H9 (cell line): ENCODE measurements at regions not wholly inside any gene's neighbourhood (a gene's known extent, or its start where the extent isn't known, plus 50 kb on each side); places are given as distances from the start of the nearest gene placed in this dataset.

Experiments
- DNase-seq: peaks from one replicate; pipeline ENCODE4 v3.0.0-alpha.2; 2017
- H2AFZ ChIP-seq: one replicate; pipeline ENCODE4 v1.6.1; 2013; ENCODE audit warnings: mild to moderate bottlenecking, low read length, control low read depth, moderate library complexity
- H2AK5ac ChIP-seq: 2 replicates; pipeline ENCODE4 v1.6.1; 2013; ENCODE audit warnings: low read length, control low read depth, mixed read lengths; ENCODE audit not compliant: insufficient read length
- H2BK120ac ChIP-seq: one replicate; pipeline ENCODE4 v1.6.1; 2013; ENCODE audit warnings: low read depth, mild to moderate bottlenecking, low read length, control low read depth, inconsistent platforms; ENCODE audit not compliant: poor library complexity, severe bottlenecking
- H2BK12ac ChIP-seq: 2 replicates; pipeline ENCODE4 v1.6.1; 2013; ENCODE audit warnings: low read length, control low read depth, mixed read lengths, low read depth; ENCODE audit not compliant: insufficient read length
- H2BK15ac ChIP-seq: 2 replicates; pipeline ENCODE4 v1.6.1; 2013; ENCODE audit warnings: low read depth, low read length, control low read depth
- H2BK20ac ChIP-seq: one replicate; pipeline ENCODE4 v1.6.1; 2013; ENCODE audit warnings: low read depth, mild to moderate bottlenecking, low read length, control low read depth, inconsistent platforms; ENCODE audit not compliant: poor library complexity, severe bottlenecking
- H2BK5ac ChIP-seq: 2 replicates; pipeline ENCODE4 v1.6.1; 2013; ENCODE audit warnings: low read length, control low read depth, mixed read lengths; ENCODE audit not compliant: insufficient read length
- H3K14ac ChIP-seq: 2 replicates; pipeline ENCODE4 v1.6.1; 2013; ENCODE audit warnings: low read length, control low read depth; ENCODE audit not compliant: insufficient read depth
- H3K18ac ChIP-seq: 2 replicates; pipeline ENCODE4 v1.6.1; 2013; ENCODE audit warnings: low read depth, mild to moderate bottlenecking, mixed read lengths, low read length, control low read depth; ENCODE audit not compliant: insufficient read length
- H3K23ac ChIP-seq: 2 replicates; pipeline ENCODE4 v1.6.1; 2013; ENCODE audit warnings: low read length, control low read depth, mixed read lengths, low read depth; ENCODE audit not compliant: insufficient read length
- H3K23me2 ChIP-seq: 2 replicates; pipeline ENCODE4 v1.6.1; 2013; ENCODE audit warnings: low read depth, mild to moderate bottlenecking, mixed read lengths, low read length, control low read depth; ENCODE audit not compliant: insufficient read length, poor library complexity, severe bottlenecking
- H3K27ac ChIP-seq: 2 replicates; pipeline ENCODE4 v1.5.1; 2013; ENCODE audit warnings: low read length, control low read depth, mixed read lengths, low read depth; ENCODE audit not compliant: insufficient read length
- H3K27me3 ChIP-seq: 2 replicates; pipeline ENCODE4 v1.6.1; 2013; ENCODE audit warnings: low read length, control low read depth, inconsistent platforms; ENCODE audit not compliant: insufficient read depth
- H3K4ac ChIP-seq: 2 replicates; pipeline ENCODE4 v1.6.1; 2013; ENCODE audit warnings: low read depth, mild to moderate bottlenecking, control low read depth, inconsistent platforms, low read length, moderate library complexity
- H3K4me1 ChIP-seq: 2 replicates; pipeline ENCODE4 v1.6.1; 2013; ENCODE audit warnings: low read length, control low read depth, inconsistent platforms; ENCODE audit not compliant: insufficient read depth
- H3K4me2 ChIP-seq: 2 replicates; pipeline ENCODE4 v1.6.1; 2013; ENCODE audit warnings: low read length, control low read depth, mixed read lengths; ENCODE audit not compliant: insufficient read length, insufficient read depth
- H3K56ac ChIP-seq: 2 replicates; pipeline ENCODE4 v1.6.1; 2013; ENCODE audit warnings: low read depth, mild to moderate bottlenecking, mixed read lengths, low read length, control low read depth; ENCODE audit not compliant: insufficient read length
- H3K79me1 ChIP-seq: 2 replicates; pipeline ENCODE4 v1.6.1; 2013; ENCODE audit warnings: low read depth, mild to moderate bottlenecking, moderate library complexity, low read length, control low read depth, inconsistent platforms; ENCODE audit not compliant: insufficient read depth, poor library complexity, severe bottlenecking
- H3K79me2 ChIP-seq: 2 replicates; pipeline ENCODE4 v1.6.1; 2013; ENCODE audit warnings: low read length, control low read depth, inconsistent platforms; ENCODE audit not compliant: insufficient read depth
- H3K9ac ChIP-seq: 2 replicates; pipeline ENCODE4 v1.6.1; 2013; ENCODE audit warnings: low read length, control low read depth, mixed read lengths; ENCODE audit not compliant: insufficient read length; ENCODE audit errors: extremely low read depth
- H3K9me3 ChIP-seq: one replicate; pipeline ENCODE4 v1.6.1; 2013; ENCODE audit warnings: low read depth, low read length, inconsistent platforms; ENCODE audit not compliant: control insufficient read depth
- H3T11ph ChIP-seq: one replicate; pipeline ENCODE4 v1.6.1; 2013; ENCODE audit warnings: mild to moderate bottlenecking, low read length, control low read depth, inconsistent platforms
- H4K20me1 ChIP-seq: one replicate; pipeline ENCODE4 v1.6.1; 2013; ENCODE audit not compliant: control insufficient read depth, insufficient read length, insufficient read depth
- H4K5ac ChIP-seq: 2 replicates; pipeline ENCODE4 v1.6.1; 2013; ENCODE audit warnings: low read depth, mild to moderate bottlenecking, mixed read lengths, low read length, control low read depth; ENCODE audit not compliant: insufficient read length
- H4K8ac ChIP-seq: replicated peaks from 2 replicates; pipeline ENCODE4 v1.6.1; 2013; ENCODE audit warnings: low read length, control low read depth, mixed read lengths, low read depth; ENCODE audit not compliant: insufficient read length
- H4K91ac ChIP-seq: 2 replicates; pipeline ENCODE4 v1.6.1; 2013; ENCODE audit warnings: low read depth, mild to moderate bottlenecking, moderate library complexity, mixed read lengths, low read length, control low read depth; ENCODE audit not compliant: insufficient read length
- H3K27ac Mint-ChIP-seq, 3 experiments: 2 replicates in 2 of 3; 3 replicates in 1 of 3; pipeline ENCODE4 v1.8.0; 2020 to 2021; ENCODE audit warnings: mixed read lengths in 3 of 3, mild to moderate bottlenecking in 1 of 3, moderate library complexity in 1 of 3
- H3K27me3 Mint-ChIP-seq: 2 replicates; pipeline ENCODE4 v1.8.0; 2021; ENCODE audit warnings: low read depth, mild to moderate bottlenecking, moderate library complexity, mixed read lengths
- H3K36me3 Mint-ChIP-seq, 3 experiments: 2 replicates in 2 of 3; 3 replicates in 1 of 3; pipeline ENCODE4 v1.8.0; 2020 to 2021; ENCODE audit warnings: low read depth in 3 of 3, mixed read lengths in 3 of 3; ENCODE audit not compliant: insufficient read depth in 1 of 3
- H3K4me1 Mint-ChIP-seq, 2 experiments: 2 replicates each; pipeline ENCODE4 v1.8.0; 2020; ENCODE audit warnings: mixed read lengths in 2 of 2
- H3K4me3 Mint-ChIP-seq, 2 experiments: 2 replicates in 1 of 2; 3 replicates in 1 of 2; pipeline ENCODE4 v1.8.0; 2020 to 2021; ENCODE audit warnings: mild to moderate bottlenecking in 2 of 2, mixed read lengths in 2 of 2, moderate library complexity in 1 of 2
- H3K9me3 Mint-ChIP-seq, 2 experiments: 2 replicates in 1 of 2; 3 replicates in 1 of 2; pipeline ENCODE4 v1.8.0; 2020; ENCODE audit warnings: mild to moderate bottlenecking in 2 of 2, mixed read lengths in 2 of 2, moderate library complexity in 1 of 2
- CTCF ChIP-seq: fragments of 200-600 bp; sonication (generic); conservative IDR thresholded peaks from 3 replicates; pipeline ENCODE4 v1.8.0; 2021; ENCODE audit warnings: antibody characterized with exemption, mild to moderate bottlenecking
- WGBS: extraction: QIAGEN DNeasy Blood & Tissue Kit; methylation state at CpG from one replicate; pipeline ENCODE4 v1.1.7; 2013; ENCODE audit warnings: missing lambda C conversion rate, low lambda C conversion rate, mixed read lengths; ENCODE audit not compliant: insufficient read length; ENCODE audit errors: extremely low coverage; 5-methylcytosine and 5-hydroxymethylcytosine counted together

GRCh38 chr10:65762311-65762710 lies 1163.5 kb upstream of the LRRTM3 start:
- no CpG with 5 or more reads among the region's 3 CpGs for WGBS
- Mint-ChIP-seq H3K27ac (no peak overlapping the region), H3K9me3 (no peaks in the 10 kb centered on the region; a peak in 1 of 5 replicates), H3K36me3 (no peaks in the 10 kb centered on the region), H3K4me3 (no peak overlapping the region), H3K27me3 (no peaks in the 10 kb centered on the region), H3K4me1 (no peaks in the 10 kb centered on the region)
- Histone ChIP-seq H3K79me2 (no peaks in the 10 kb centered on the region), H2AK5ac (no peak overlapping the region), H3K18ac (no peak overlapping the region), H3K23ac (no peak overlapping the region), H3K9ac (no peak overlapping the region), H2BK12ac (no peak overlapping the region), H2BK5ac (no peak overlapping the region), H2AFZ (no peak overlapping the region), H3K4ac (no peak overlapping the region), H3K4me1 (no peaks in the 10 kb centered on the region), H4K5ac (no peak overlapping the region), H3K14ac (no peak overlapping the region), H3T11ph (no peak overlapping the region), H4K20me1 (no peaks in the 10 kb centered on the region), H2BK20ac (no peak overlapping the region), H3K27ac (no peak overlapping the region), H4K91ac (no peak overlapping the region), H3K79me1 (no peaks in the 10 kb centered on the region), H3K27me3 (no peaks in the 10 kb centered on the region), H3K9me3 (no peaks in the 10 kb centered on the region), H2BK15ac (no peak overlapping the region), H2BK120ac (no peak overlapping the region), H4K8ac (no peak overlapping the region), H3K4me2 (no peak overlapping the region), H3K56ac (no peak overlapping the region), H3K23me2 (no peaks in the 10 kb centered on the region)
- no peak for TF ChIP-seq CTCF
- DNase-seq, result no peak
